MCF 10A (cell line): ENCODE measurements at regions not wholly inside any gene's neighbourhood (a gene's known extent, or its start where the extent isn't known, plus 50 kb on each side); places are given as distances from the start of the nearest gene placed in this dataset.

Experiments
- BruUV-seq: library from RNA; stranded (reverse); fragments of 400-500 nt; replicated peaks from 2 replicates; lab custom pipeline; 2021; lab: Mats Ljungman, UMichigan
- CTCF ChIA-PET: fragments of 300-600 bp; sonication (Branson Sonifier 250); formaldehyde crosslinking; extraction: SDS; loops from one replicate; lab custom pipeline; 2021; ENCODE audit warnings: antibody characterized with exemption, inconsistent platforms; lab: Yijun Ruan, JAX
- POLR2A ChIA-PET: fragments of 300-600, 350-650 bp; sonication (Branson Sonifier 250); formaldehyde crosslinking; extraction: SDS; loops from one replicate; lab custom pipeline; 2020; ENCODE audit warnings: antibody characterized with exemption, inconsistent platforms; lab: Yijun Ruan, JAX
- DNase-seq: peaks from one replicate; pipeline ENCODE4 v3.0.0-alpha.2; 2018; ENCODE audit not compliant: unreplicated experiment
- H3K27ac Mint-ChIP-seq: one replicate; pipeline ENCODE4 v1.8.0; 2022; ENCODE audit warnings: mild to moderate bottlenecking, low read depth, mixed read lengths; ENCODE audit not compliant: unreplicated experiment
- H3K27me3 Mint-ChIP-seq: one replicate; pipeline ENCODE4 v1.8.0; 2022; ENCODE audit warnings: mixed read lengths; ENCODE audit not compliant: insufficient read depth, unreplicated experiment
- H3K36me3 Mint-ChIP-seq: one replicate; pipeline ENCODE4 v1.8.0; 2022; ENCODE audit warnings: mild to moderate bottlenecking, moderate library complexity, mixed read lengths; ENCODE audit not compliant: insufficient read depth, unreplicated experiment
- H3K4me1 Mint-ChIP-seq: one replicate; pipeline ENCODE4 v1.8.0; 2022; ENCODE audit warnings: mixed read lengths; ENCODE audit not compliant: insufficient read depth, unreplicated experiment
- H3K4me3 Mint-ChIP-seq: one replicate; pipeline ENCODE4 v1.8.0; 2022; ENCODE audit warnings: mild to moderate bottlenecking, moderate library complexity, mixed read lengths; ENCODE audit not compliant: unreplicated experiment
- H3K9me3 Mint-ChIP-seq: one replicate; pipeline ENCODE4 v1.8.0; 2022; ENCODE audit warnings: mixed read lengths; ENCODE audit not compliant: unreplicated experiment
- CTCF ChIP-seq: fragments of 200-600 bp; IDR thresholded peaks from one replicate; pipeline ENCODE4 v1.8.0; 2022; ENCODE audit warnings: antibody characterized with exemption, mild to moderate bottlenecking; ENCODE audit not compliant: unreplicated experiment
- intact Hi-C: fragments of 100-400 bp; cut with micrococcal nuclease; formaldehyde crosslinking; loops from 2 replicates; pipeline ENCODE4 v1.14.1; 2022

- ChIA-PET POLR2A (no interaction called here), CTCF (interaction anchor here (1.8 to 2.9 kb wide), 3 partner anchors 10 to 630 kb away, joined by 5 to 9 read pairs (median 7); no protein-coding TSS in a partner anchor)
- TF ChIP-seq CTCF, result no peak
- intact Hi-C loops, result no loop called here
- Mint-ChIP-seq H3K4me3 (no peak overlapping the region), H3K36me3 (no peaks in the 10 kb centered on the region), H3K4me1 (no peaks in the 10 kb centered on the region), H3K27ac (no peak overlapping the region), H3K9me3 (no peaks in the 10 kb centered on the region), H3K27me3 (no peaks in the 10 kb centered on the region)
- BruUV-seq, result no TSS peak
- no peak for DNase-seq
These were observed 385.3 kb downstream of the KCTD12 start for GRCh38 chr13:76500894-76501293.

GRCh38 chr13:76499891-76500290 is 386.3 kb downstream of the KCTD12 start:
- TF ChIP-seq CTCF, result no peak
- Mint-ChIP-seq H3K36me3 (no peaks in the 10 kb centered on the region), H3K27me3 (no peaks in the 10 kb centered on the region), H3K27ac (no peak overlapping the region), H3K4me1 (no peaks in the 10 kb centered on the region), H3K4me3 (no peak overlapping the region), H3K9me3 (no peaks in the 10 kb centered on the region)
- no peak for DNase-seq
- BruUV-seq, result no TSS peak
- CTCF ChIA-PET, result interaction anchor here (1.0 to 2.3 kb wide), 2 partner anchors 26 to 630 kb away, joined by 4 to 5 read pairs; no protein-coding TSS in a partner anchor
- intact Hi-C loops, result no loop called here
- POLR2A ChIA-PET, result interaction anchor here (0.6 kb wide), 1 partner anchor 707 kb away, joined by 3 read pairs; no protein-coding TSS in a partner anchor

GRCh38 chr13:76489274-76489673 is 396.9 kb downstream of the KCTD12 start:
- no peak overlapping the region for H3K27ac Mint-ChIP-seq
- POLR2A ChIA-PET, result no interaction called here
- no peaks in the 10 kb centered on the region for H3K27me3 Mint-ChIP-seq
- CTCF ChIA-PET, result interaction anchor here (1.8 kb wide), 1 partner anchor 15 kb away, joined by 5 read pairs; no protein-coding TSS in a partner anchor
- no peak overlapping the region for H3K4me3 Mint-ChIP-seq
- TF ChIP-seq CTCF, result no peak
- no TSS peak for BruUV-seq
- no peaks in the 10 kb centered on the region for H3K36me3 Mint-ChIP-seq
- H3K9me3 Mint-ChIP-seq, result no peaks in the 10 kb centered on the region
- intact Hi-C loops, result no loop called here
- no peaks in the 10 kb centered on the region for H3K4me1 Mint-ChIP-seq
- no peak for DNase-seq

GRCh38 chr13:76481738-76482137 is 404.5 kb downstream of the KCTD12 start:
- H3K9me3 Mint-ChIP-seq, result no peaks in the 10 kb centered on the region
- no peak overlapping the region for H3K4me3 Mint-ChIP-seq
- intact Hi-C loops, result no loop called here
- BruUV-seq, result no TSS peak
- CTCF ChIA-PET, result interaction anchor here (0.6 to 0.7 kb wide), 3 partner anchors 8 to 400 kb away, joined by 3 read pairs; no protein-coding TSS in a partner anchor
- no peak for TF ChIP-seq CTCF
- POLR2A ChIA-PET, result no interaction called here
- DNase-seq, result no peak
- H3K4me1 Mint-ChIP-seq, result no peaks in the 10 kb centered on the region
- no peaks in the 10 kb centered on the region for H3K27me3 Mint-ChIP-seq
- H3K36me3 Mint-ChIP-seq, result no peaks in the 10 kb centered on the region
- H3K27ac Mint-ChIP-seq, result no peak overlapping the region
